HG03432 (cell line): ENCODE measurements at regions not wholly inside any gene's neighbourhood (a gene's known extent, or its start where the extent isn't known, plus 50 kb on each side); places are given as distances from the start of the nearest gene placed in this dataset.

ENCODE experiments used
- ATAC-seq: cut with Tn5 transposase; IDR thresholded peaks from one replicate; pipeline ENCODE4 v1.9.1; 2021; ENCODE audit warnings: mild to moderate bottlenecking, moderate library complexity; ENCODE audit not compliant: unreplicated experiment

GRCh38 chr18:75554644-75555185, 127.2 kb upstream of the SMIM21 start:
- no peak for ATAC-seq

- ATAC-seq = no peak
These were observed 126.7 kb upstream of the SMIM21 start for GRCh38 chr18:75554176-75554575.

- no peak for ATAC-seq
These were observed 125.5 kb upstream of the SMIM21 start for GRCh38 chr18:75553021-75553420.

GRCh38 chr18:75551071-75551470, 123.6 kb upstream of the SMIM21 start:
- no peak for ATAC-seq

- ATAC-seq = no peak
These were observed 120.9 kb upstream of the SMIM21 start for GRCh38 chr18:75548353-75548905.

- ATAC-seq = no peak
These were observed 119.5 kb upstream of the SMIM21 start for GRCh38 chr18:75546964-75547363.

- ATAC-seq = no peak
These were observed 117.7 kb upstream of the SMIM21 start for GRCh38 chr18:75545189-75545588.

GRCh38 chr18:75544496-75544895, 117.0 kb upstream of the SMIM21 start:
- no peak for ATAC-seq

GRCh38 chr18:75544051-75544481, 116.6 kb upstream of the SMIM21 start:
- no peak for ATAC-seq

GRCh38 chr18:75538727-75539126, 111.2 kb upstream of the SMIM21 start:
- ATAC-seq = no peak

GRCh38 chr18:75533950-75534349, 106.4 kb upstream of the SMIM21 start:
- ATAC-seq = no peak

GRCh38 chr18:75533209-75533608, 105.7 kb upstream of the SMIM21 start:
- no peak for ATAC-seq

GRCh38 chr18:75531851-75532459, 104.5 kb upstream of the SMIM21 start:
- no peak for ATAC-seq

- no peak for ATAC-seq
These were observed 103.8 kb upstream of the SMIM21 start for GRCh38 chr18:75531212-75531850.

- ATAC-seq = no peak
These were observed 103.2 kb upstream of the SMIM21 start for GRCh38 chr18:75530566-75531211.

- ATAC-seq = no peak
These were observed 102.6 kb upstream of the SMIM21 start for GRCh38 chr18:75530118-75530517.

GRCh38 chr18:75529394-75529793, 101.9 kb upstream of the SMIM21 start:
- no peak for ATAC-seq

GRCh38 chr18:75527848-75528685, 100.6 kb upstream of the SMIM21 start:
- no peak for ATAC-seq

GRCh38 chr18:75526038-75526437, 98.5 kb upstream of the SMIM21 start:
- no peak for ATAC-seq

- no peak for ATAC-seq
These were observed 97.8 kb upstream of the SMIM21 start for GRCh38 chr18:75525331-75525730.

GRCh38 chr18:75524841-75525240, 97.3 kb upstream of the SMIM21 start:
- ATAC-seq = no peak
